ENCODE measurements at regions not wholly inside any gene's neighbourhood (a gene's known extent, or its start where the extent isn't known, plus 50 kb on each side); places are given as distances from the start of the nearest gene placed in this dataset.

DNA sequence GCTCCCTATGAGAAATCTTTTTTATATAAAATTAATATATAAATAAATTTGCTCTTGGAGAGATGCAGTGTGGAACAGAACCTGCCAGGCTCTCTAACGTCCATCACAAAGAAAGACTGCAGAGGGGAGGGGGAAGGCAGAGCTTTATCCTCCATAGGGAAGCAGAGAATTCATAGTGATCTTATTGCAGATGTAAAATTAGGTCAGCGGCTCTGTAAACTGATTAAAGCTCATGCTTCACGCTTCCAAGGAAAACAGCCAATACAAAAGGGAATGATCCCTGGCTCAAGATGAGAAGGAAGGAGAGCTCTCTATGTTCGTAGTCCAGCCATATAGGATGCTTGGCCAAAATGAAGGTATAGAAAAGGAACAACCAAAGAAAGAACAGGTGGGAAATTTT lies 532.3 kb upstream of the PSMD7 start:
- DNase-seq = no peak
- Histone ChIP-seq H3K9ac (ENCODE audit: insufficient read depth in 1 of 2, low read length in 2 of 2) (no peak overlapping the region), H3K36me3 (ENCODE audit: control insufficient read depth in 4 of 4, insufficient read depth in 4 of 4, low read length in 4 of 4) (no peaks in the 10 kb centered on the region), H3K4me1 (ENCODE audit: control insufficient read depth in 5 of 5, insufficient read depth in 5 of 5, low read length in 5 of 5) (no peaks in the 10 kb centered on the region), H3K9me3 (ENCODE audit: control insufficient read depth in 4 of 4, insufficient read depth in 3 of 4, low read length in 3 of 4) (peaks cover 0 to 1% (median 0%) of the 10 kb centered on the region in 4 donors), H3K27me3 (ENCODE audit: control insufficient read depth in 3 of 3, insufficient read depth in 3 of 3, low read length in 2 of 3) (no peaks in the 10 kb centered on the region), H3K27ac (ENCODE audit: low read depth in 1 of 2, low read length in 1 of 2) (no peak overlapping the region), H3K4me3 (no peak overlapping the region)
- WGBS, 2 donors = 64 to 68% methylated on average over 4 of the region's 4 CpGs
- TF ChIP-seq CTCF (IDR thresholded peaks at IDR 0.05; ENCODE audit: control extremely low read depth, extremely low read depth) = no peak
- ATAC-seq (ENCODE audit: insufficient read depth, low FRiP score) = no peak

DNA sequence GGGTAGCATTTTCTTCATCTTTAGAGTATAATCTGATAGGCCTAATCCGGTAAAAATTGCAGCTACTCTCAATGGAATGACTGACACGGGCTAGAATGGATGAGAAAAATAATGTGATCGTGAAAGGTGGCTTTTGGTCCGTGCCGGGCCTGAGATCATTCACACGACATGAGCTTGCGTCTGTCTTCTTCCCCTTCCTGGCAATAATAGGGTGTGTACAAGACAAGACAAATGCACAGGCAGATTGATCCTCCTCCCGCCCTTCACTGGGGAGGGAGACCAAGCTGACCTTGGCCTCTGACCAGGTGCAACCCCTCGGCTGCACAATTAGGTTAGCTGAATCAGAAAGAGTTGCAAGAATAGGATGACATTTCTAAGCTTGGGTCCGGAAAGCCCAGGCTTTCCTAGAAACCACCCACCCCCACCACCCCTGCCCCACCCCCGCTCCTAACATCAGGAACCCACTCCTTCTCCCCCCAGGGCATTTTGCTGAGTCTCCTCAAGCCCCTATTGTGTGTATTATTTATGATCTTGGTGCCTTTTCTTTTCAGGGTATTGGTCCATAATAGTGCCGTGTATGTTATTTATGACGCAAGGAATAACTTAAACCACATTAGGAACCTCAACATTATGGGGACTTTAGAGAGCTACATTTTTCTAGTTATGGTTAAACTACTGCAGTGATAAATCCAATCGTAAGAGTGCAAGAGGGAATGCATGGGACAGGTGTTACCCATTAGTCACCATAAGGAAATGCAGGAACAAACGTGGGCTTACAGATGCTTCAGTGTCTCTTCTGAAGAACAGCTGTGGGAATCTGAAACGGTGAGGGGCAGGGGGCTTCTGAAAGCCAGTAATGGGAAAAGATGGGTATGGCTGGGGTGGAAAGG lies 540.1 kb upstream of the PSMD7 start:
- TF ChIP-seq CTCF (IDR thresholded peaks at IDR 0.05; ENCODE audit: control extremely low read depth, extremely low read depth) = no peak
- Histone ChIP-seq H3K4me3 (no peak overlapping the region), H3K4me1 (ENCODE audit: control insufficient read depth in 5 of 5, insufficient read depth in 5 of 5, low read length in 5 of 5) (no peaks in the 10 kb centered on the region), H3K27me3 (ENCODE audit: control insufficient read depth in 3 of 3, insufficient read depth in 3 of 3, low read length in 2 of 3) (no peaks in the 10 kb centered on the region), H3K9me3 (ENCODE audit: control insufficient read depth in 4 of 4, insufficient read depth in 3 of 4, low read length in 3 of 4) (peaks cover 0 to 4% (median 2%) of the 10 kb centered on the region in 4 donors), H3K27ac (ENCODE audit: low read depth in 1 of 2, low read length in 1 of 2) (no peak overlapping the region), H3K36me3 (ENCODE audit: control insufficient read depth in 4 of 4, insufficient read depth in 4 of 4, low read length in 4 of 4) (no peaks in the 10 kb centered on the region), H3K9ac (ENCODE audit: insufficient read depth in 1 of 2, low read length in 2 of 2) (no peak overlapping the region)
- DNase-seq = no peak
- no peak for ATAC-seq (ENCODE audit: insufficient read depth, low FRiP score)
- WGBS, 2 donors = 83 to 86% methylated on average over 16 of the region's 16 CpGs

GRCh38 chr16:73753931-73754330 lies 542.7 kb upstream of the PSMD7 start:
- H3K9ac ChIP-seq (ENCODE audit: insufficient read depth in 1 of 2, low read length in 2 of 2) = no peak overlapping the region
- ATAC-seq (ENCODE audit: insufficient read depth, low FRiP score) = no peak
- no peak for TF ChIP-seq CTCF (IDR thresholded peaks at IDR 0.05; ENCODE audit: control extremely low read depth, extremely low read depth)
- H3K9me3 ChIP-seq (ENCODE audit: control insufficient read depth in 4 of 4, insufficient read depth in 3 of 4, low read length in 3 of 4) = no peaks in the 10 kb centered on the region
- no peak overlapping the region for H3K27ac ChIP-seq (ENCODE audit: low read depth in 1 of 2, low read length in 1 of 2)
- no peaks in the 10 kb centered on the region for H3K36me3 ChIP-seq (ENCODE audit: control insufficient read depth in 4 of 4, insufficient read depth in 4 of 4, low read length in 4 of 4)
- 77 to 88% methylated on average over 3 of the region's 3 CpGs for WGBS, 2 donors
- no peak overlapping the region for H3K4me3 ChIP-seq
- DNase-seq = no peak
- no peaks in the 10 kb centered on the region for H3K27me3 ChIP-seq (ENCODE audit: control insufficient read depth in 3 of 3, insufficient read depth in 3 of 3, low read length in 2 of 3)
- H3K4me1 ChIP-seq (ENCODE audit: control insufficient read depth in 5 of 5, insufficient read depth in 5 of 5, low read length in 5 of 5) = no peaks in the 10 kb centered on the region

Data from lung (tissue), 11 donors.